ENCODE measurements at regions not wholly inside any gene's neighbourhood (a gene's known extent, or its start where the extent isn't known, plus 50 kb on each side); places are given as distances from the start of the nearest gene placed in this dataset.

DNA sequence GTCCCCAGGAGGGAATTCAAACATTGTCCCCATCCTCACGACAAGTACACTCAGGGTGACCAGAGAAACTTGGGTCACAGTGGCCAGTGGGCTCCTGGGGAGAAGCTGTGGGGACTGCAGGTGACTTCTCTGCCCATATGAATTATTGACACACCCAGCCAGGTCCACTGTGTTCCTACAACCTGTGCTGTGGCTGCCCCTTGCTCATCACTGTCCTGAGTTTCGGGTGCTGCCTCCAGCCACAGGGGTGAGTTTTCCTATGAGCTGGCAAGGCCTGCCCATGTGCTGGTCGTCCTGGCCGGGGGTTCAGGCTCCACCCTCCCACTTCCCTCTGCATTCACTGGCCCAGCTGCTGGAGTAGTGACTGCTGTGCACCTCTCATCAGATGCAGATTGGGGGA lies 59.0 kb upstream of the RBFOX3 start:
- ATAC-seq: no peak
- TF ChIP-seq ISL1 (CRISPR knock-in tag; IDR thresholded peaks at IDR 0.05): no peak
- TF ChIP-seq, protein P1, sequence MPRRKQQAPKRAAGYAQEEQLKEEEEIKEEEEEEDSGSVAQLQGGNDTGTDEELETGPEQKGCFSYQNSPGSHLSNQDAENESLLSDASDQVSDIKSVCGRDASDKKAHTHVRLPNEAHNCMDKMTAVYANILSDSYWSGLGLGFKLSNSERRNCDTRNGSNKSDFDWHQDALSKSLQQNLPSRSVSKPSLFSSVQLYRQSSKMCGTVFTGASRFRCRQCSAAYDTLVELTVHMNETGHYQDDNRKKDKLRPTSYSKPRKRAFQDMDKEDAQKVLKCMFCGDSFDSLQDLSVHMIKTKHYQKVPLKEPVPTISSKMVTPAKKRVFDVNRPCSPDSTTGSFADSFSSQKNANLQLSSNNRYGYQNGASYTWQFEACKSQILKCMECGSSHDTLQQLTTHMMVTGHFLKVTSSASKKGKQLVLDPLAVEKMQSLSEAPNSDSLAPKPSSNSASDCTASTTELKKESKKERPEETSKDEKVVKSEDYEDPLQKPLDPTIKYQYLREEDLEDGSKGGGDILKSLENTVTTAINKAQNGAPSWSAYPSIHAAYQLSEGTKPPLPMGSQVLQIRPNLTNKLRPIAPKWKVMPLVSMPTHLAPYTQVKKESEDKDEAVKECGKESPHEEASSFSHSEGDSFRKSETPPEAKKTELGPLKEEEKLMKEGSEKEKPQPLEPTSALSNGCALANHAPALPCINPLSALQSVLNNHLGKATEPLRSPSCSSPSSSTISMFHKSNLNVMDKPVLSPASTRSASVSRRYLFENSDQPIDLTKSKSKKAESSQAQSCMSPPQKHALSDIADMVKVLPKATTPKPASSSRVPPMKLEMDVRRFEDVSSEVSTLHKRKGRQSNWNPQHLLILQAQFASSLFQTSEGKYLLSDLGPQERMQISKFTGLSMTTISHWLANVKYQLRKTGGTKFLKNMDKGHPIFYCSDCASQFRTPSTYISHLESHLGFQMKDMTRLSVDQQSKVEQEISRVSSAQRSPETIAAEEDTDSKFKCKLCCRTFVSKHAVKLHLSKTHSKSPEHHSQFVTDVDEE (CRISPR knock-in tag; IDR thresholded peaks at IDR 0.05): no peak
- TF ChIP-seq RARB (CRISPR knock-in tag; IDR thresholded peaks at IDR 0.05): no peak
- TF ChIP-seq GLIS3 (CRISPR knock-in tag; IDR thresholded peaks at IDR 0.05): no peak
- TF ChIP-seq SNAI2 (CRISPR knock-in tag; IDR thresholded peaks at IDR 0.05): no peak
- no peak for TF ChIP-seq PATZ1 (CRISPR knock-in tag; IDR thresholded peaks at IDR 0.05; ENCODE audit: borderline replicate concordance)
- no peak for TF ChIP-seq ZNF565 (CRISPR knock-in tag; conservative IDR thresholded peaks at IDR 0.05; ENCODE audit: low read depth)
- TF ChIP-seq, protein P2, sequence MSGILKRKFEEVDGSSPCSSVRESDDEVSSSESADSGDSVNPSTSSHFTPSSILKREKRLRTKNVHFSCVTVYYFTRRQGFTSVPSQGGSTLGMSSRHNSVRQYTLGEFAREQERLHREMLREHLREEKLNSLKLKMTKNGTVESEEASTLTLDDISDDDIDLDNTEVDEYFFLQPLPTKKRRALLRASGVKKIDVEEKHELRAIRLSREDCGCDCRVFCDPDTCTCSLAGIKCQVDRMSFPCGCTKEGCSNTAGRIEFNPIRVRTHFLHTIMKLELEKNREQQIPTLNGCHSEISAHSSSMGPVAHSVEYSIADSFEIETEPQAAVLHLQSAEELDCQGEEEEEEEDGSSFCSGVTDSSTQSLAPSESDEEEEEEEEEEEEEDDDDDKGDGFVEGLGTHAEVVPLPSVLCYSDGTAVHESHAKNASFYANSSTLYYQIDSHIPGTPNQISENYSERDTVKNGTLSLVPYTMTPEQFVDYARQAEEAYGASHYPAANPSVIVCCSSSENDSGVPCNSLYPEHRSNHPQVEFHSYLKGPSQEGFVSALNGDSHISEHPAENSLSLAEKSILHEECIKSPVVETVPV (CRISPR knock-in tag; IDR thresholded peaks at IDR 0.05): no peak
- TF ChIP-seq ESRRG (CRISPR knock-in tag; IDR thresholded peaks at IDR 0.05): no peak
- TF ChIP-seq ZFP30 (CRISPR knock-in tag; IDR thresholded peaks at IDR 0.05): no peak
- no peak for TF ChIP-seq TCF4 (CRISPR knock-in tag; IDR thresholded peaks at IDR 0.05; ENCODE audit: borderline replicate concordance)
- no peak for TF ChIP-seq POU6F1 (CRISPR knock-in tag; IDR thresholded peaks at IDR 0.05; ENCODE audit: borderline replicate concordance, low read depth)
- TF ChIP-seq TOX (CRISPR knock-in tag; IDR thresholded peaks at IDR 0.05; ENCODE audit: borderline replicate concordance): no peak
- no peak for TF ChIP-seq PPARA (CRISPR knock-in tag; IDR thresholded peaks at IDR 0.05; ENCODE audit: borderline replicate concordance)
- TF ChIP-seq CSDC2 (CRISPR knock-in tag; IDR thresholded peaks at IDR 0.05): no peak
- no peak for TF ChIP-seq ZNF70 (CRISPR knock-in tag; IDR thresholded peaks at IDR 0.05)
- no peak for TF ChIP-seq ZFP3 (CRISPR knock-in tag; IDR thresholded peaks at IDR 0.05)
- no peak for TF ChIP-seq ZNF8 (CRISPR knock-in tag; IDR thresholded peaks at IDR 0.05)

- no peak for ATAC-seq
- TF ChIP-seq POU6F1 (CRISPR knock-in tag; IDR thresholded peaks at IDR 0.05; ENCODE audit: borderline replicate concordance, low read depth) (no peak), CSDC2 (CRISPR knock-in tag; IDR thresholded peaks at IDR 0.05) (no peak), BACH2 (CRISPR knock-in tag; IDR thresholded peaks at IDR 0.05; ENCODE audit: borderline replicate concordance) (no peak), SNAI2 (CRISPR knock-in tag; IDR thresholded peaks at IDR 0.05) (no peak), OSR1 (CRISPR knock-in tag; IDR thresholded peaks at IDR 0.05) (no peak), ZNF8 (CRISPR knock-in tag; IDR thresholded peaks at IDR 0.05) (no peak), PATZ1 (CRISPR knock-in tag; IDR thresholded peaks at IDR 0.05; ENCODE audit: borderline replicate concordance) (no peak), ZC3H10 (CRISPR knock-in tag; IDR thresholded peaks at IDR 0.05) (no peak), TCF4 (CRISPR knock-in tag; IDR thresholded peaks at IDR 0.05; ENCODE audit: borderline replicate concordance) (no peak), ZFP3 (CRISPR knock-in tag; IDR thresholded peaks at IDR 0.05) (no peak), ARNTL (CRISPR knock-in tag; IDR thresholded peaks at IDR 0.05; ENCODE audit: borderline replicate concordance, low read depth) (no peak)
- TF ChIP-seq, protein P2 (CRISPR knock-in tag; IDR thresholded peaks at IDR 0.05): no peak
- TF ChIP-seq, protein P1 (CRISPR knock-in tag; IDR thresholded peaks at IDR 0.05): no peak
Observed at GRCh38 chr17:79668344-79669250, 57.7 kb upstream of the RBFOX3 start.

Data from SK-N-SH treated with all-trans-retinoic acid at 6 μM for 48 hours (cell line).